CD4-positive, alpha-beta T cell (primary cell): ENCODE measurements at regions not wholly inside any gene's neighbourhood (a gene's known extent, or its start where the extent isn't known, plus 50 kb on each side); places are given as distances from the start of the nearest gene placed in this dataset.

ENCODE experiments used
- ATAC-seq: fragments of 200-7000 bp; cut with Tn5 transposase; one replicate; pipeline ENCODE4 v1.10.0; 2022; ENCODE audit warnings: mild to moderate bottlenecking; ENCODE audit not compliant: poor library complexity
- CTCF ChIA-PET: fragments of 350-600 bp; sonication (Branson Sonifier 250); formaldehyde crosslinking; loops from one replicate; lab custom pipeline; 2021; ENCODE audit warnings: antibody characterized with exemption, inconsistent platforms; lab: Charles Lee
- POLR2A ChIA-PET: fragments of 350-600 bp; sonication (Branson Sonifier 250); formaldehyde crosslinking; loops from one replicate; lab custom pipeline; 2021; ENCODE audit warnings: antibody characterized with exemption, inconsistent platforms; lab: Charles Lee
- DNase-seq, 14 experiments: peaks; one replicate each; pipeline ENCODE4 v3.0.0-alpha.2; 2013 to 2020; ENCODE audit warnings: mixed read lengths in 2 of 14
- H3K27ac ChIP-seq, 2 donors: one replicate each; pipeline versions ENCODE4 v1.5.1 to v1.7.0; 2013; ENCODE audit warnings: low read length in 2 of 2, low read depth in 1 of 2, mild to moderate bottlenecking in 1 of 2
- H3K27me3 ChIP-seq, 2 experiments: 1 replicate in 1 of 2; 2 replicates in 1 of 2; pipeline versions ENCODE4 v1.6.1 to v1.7.0; 2013; ENCODE audit warnings: low read length in 2 of 2, control low read depth in 1 of 2, mild to moderate bottlenecking in 1 of 2, moderate library complexity in 1 of 2; ENCODE audit not compliant: insufficient read depth in 2 of 2, control insufficient read depth in 1 of 2
- H3K36me3 ChIP-seq: one replicate; pipeline ENCODE4 v1.6.1; 2013; ENCODE audit warnings: low read length, control low read depth; ENCODE audit not compliant: insufficient read depth
- H3K4me1 ChIP-seq: one replicate; pipeline ENCODE4 v1.6.1; 2013; ENCODE audit warnings: low read length, control low read depth; ENCODE audit not compliant: insufficient read depth
- H3K4me3 ChIP-seq: one replicate; pipeline ENCODE4 v1.5.1; 2013; ENCODE audit warnings: mild to moderate bottlenecking, low read length, moderate library complexity
- H3K9me3 ChIP-seq, 2 experiments: 1 replicate in 1 of 2; 2 replicates in 1 of 2; pipeline versions ENCODE4 v1.6.1 to v1.7.0; 2013; ENCODE audit warnings: low read length in 2 of 2, mild to moderate bottlenecking in 2 of 2, control low read depth in 1 of 2, moderate library complexity in 1 of 2; ENCODE audit not compliant: control insufficient read depth in 1 of 2, insufficient read depth in 1 of 2
- H3K27ac Mint-ChIP-seq: one replicate; pipeline ENCODE4 v1.8.0; 2020; ENCODE audit warnings: mixed read lengths
- H3K27me3 Mint-ChIP-seq: one replicate; pipeline ENCODE4 v1.8.0; 2021; ENCODE audit warnings: mixed read lengths
- H3K36me3 Mint-ChIP-seq: one replicate; pipeline ENCODE4 v1.8.0; 2021; ENCODE audit warnings: low read depth, mixed read lengths
- H3K4me1 Mint-ChIP-seq: one replicate; pipeline ENCODE4 v1.8.0; 2021; ENCODE audit warnings: low read depth, mixed read lengths
- H3K4me3 Mint-ChIP-seq: one replicate; pipeline ENCODE4 v1.8.0; 2020; ENCODE audit warnings: mild to moderate bottlenecking, mixed read lengths
- H3K9me3 Mint-ChIP-seq: one replicate; pipeline ENCODE4 v1.8.0; 2020; ENCODE audit warnings: mixed read lengths
- CTCF ChIP-seq: fragments of 200-600 bp; IDR thresholded peaks from one replicate; pipeline ENCODE4 v1.8.0; 2022; ENCODE audit warnings: antibody characterized with exemption, mild to moderate bottlenecking
- intact Hi-C, 2 experiments: fragments of 100-400 bp; cut with DNase I in 1 of 2; cut with micrococcal nuclease in 1 of 2; formaldehyde crosslinking; loops; one replicate each; pipeline versions ENCODE4 v1.15.1 to v1.9.0; 2023 to 2025; cut with DNase I, micrococcal nuclease

GRCh38 chr15:97141360-97141759 lies 810.9 kb downstream of the NR2F2 start:
- H3K27ac Mint-ChIP-seq, result no peak overlapping the region
- H3K27me3 Mint-ChIP-seq, result no peaks in the 10 kb centered on the region
- Histone ChIP-seq H3K27ac (no peak overlapping the region), H3K4me3 (no peak overlapping the region), H3K9me3 (peaks cover 0 to 3% of the 10 kb centered on the region in 2 experiments), H3K4me1 (no peaks in the 10 kb centered on the region), H3K27me3 (no peaks in the 10 kb centered on the region), H3K36me3 (no peaks in the 10 kb centered on the region)
- POLR2A ChIA-PET, result no interaction called here
- H3K9me3 Mint-ChIP-seq, result peaks cover 1% of the 10 kb centered on the region
- intact Hi-C loops, result no loop called here
- no peak for TF ChIP-seq CTCF
- no peak overlapping the region for H3K4me3 Mint-ChIP-seq
- DNase-seq (no peak), ATAC-seq (no peak)
- H3K36me3 Mint-ChIP-seq, result no peaks in the 10 kb centered on the region
- H3K4me1 Mint-ChIP-seq, result no peaks in the 10 kb centered on the region
- CTCF ChIA-PET, result no interaction called here

DNA sequence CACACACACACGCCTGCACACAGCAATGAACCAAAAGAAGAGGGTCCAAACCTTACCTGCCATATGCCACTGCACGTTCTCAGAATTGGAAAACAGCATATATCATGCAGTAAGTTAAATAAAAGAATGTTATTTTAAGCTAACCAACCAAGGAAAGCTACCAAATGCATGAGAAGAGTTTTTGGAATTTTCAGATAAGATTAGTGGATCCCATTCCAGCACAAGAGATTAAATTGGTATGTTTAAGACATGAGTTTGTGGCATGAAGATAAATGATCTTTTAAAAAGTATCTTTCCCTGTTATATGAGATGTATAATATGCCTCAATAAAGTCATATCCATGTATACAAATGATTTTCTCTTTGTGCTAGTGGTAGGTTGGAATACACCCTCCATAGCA lies 811.4 kb downstream of the NR2F2 start:
- POLR2A ChIA-PET, result no interaction called here
- no peak for TF ChIP-seq CTCF
- CTCF ChIA-PET, result no interaction called here
- ATAC-seq, result no peak
- intact Hi-C loops, result no loop called here
- H3K27ac Mint-ChIP-seq, result no peak overlapping the region
- Histone ChIP-seq H3K36me3 (no peaks in the 10 kb centered on the region), H3K27me3 (no peaks in the 10 kb centered on the region), H3K27ac (no peak overlapping the region), H3K4me3 (no peak overlapping the region), H3K9me3 (peaks cover 0 to 4% of the 10 kb centered on the region in 2 experiments), H3K4me1 (no peaks in the 10 kb centered on the region)
- no peak for DNase-seq
- no peaks in the 10 kb centered on the region for H3K4me1 Mint-ChIP-seq
- H3K4me3 Mint-ChIP-seq, result no peak overlapping the region
- no peaks in the 10 kb centered on the region for H3K27me3 Mint-ChIP-seq
- H3K36me3 Mint-ChIP-seq, result no peaks in the 10 kb centered on the region
- H3K9me3 Mint-ChIP-seq, result peaks cover 1% of the 10 kb centered on the region

DNA sequence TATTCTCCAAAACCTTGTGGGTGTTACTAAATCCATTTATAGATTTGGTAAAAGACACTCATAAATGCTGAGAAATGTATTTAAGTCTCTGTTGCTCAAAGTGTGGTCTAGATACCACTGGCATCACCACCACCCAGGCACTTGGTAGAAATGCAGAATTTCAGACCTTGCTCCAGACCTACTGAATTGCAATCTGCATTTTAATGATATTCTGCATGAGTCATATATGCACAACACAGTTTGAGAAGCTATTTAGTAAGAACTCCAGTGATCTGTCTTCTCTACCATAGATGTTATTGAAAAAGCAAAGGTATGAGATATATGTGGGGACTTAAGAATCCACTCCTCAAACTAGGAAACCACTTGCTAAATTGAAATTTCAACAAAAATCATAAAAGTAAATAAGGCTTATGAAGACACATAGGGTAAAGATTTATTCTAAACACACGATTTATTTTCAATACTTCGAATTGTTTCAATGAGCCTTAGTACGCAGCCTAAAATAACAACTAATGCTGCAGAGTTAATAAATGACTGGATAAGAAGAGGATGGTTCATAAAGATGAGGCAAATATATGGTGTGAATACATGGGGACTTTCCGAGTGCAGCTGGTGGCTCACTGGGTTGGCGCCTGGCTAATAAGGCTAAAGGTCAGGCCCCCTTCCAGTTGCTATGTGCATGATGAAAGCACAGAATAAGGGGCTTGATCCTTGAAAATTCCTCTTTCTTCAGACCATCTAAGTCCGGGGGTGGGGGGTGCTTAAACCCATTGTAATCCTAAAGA lies 813.3 kb downstream of the NR2F2 start:
- H3K27ac Mint-ChIP-seq, result no peak overlapping the region
- no peaks in the 10 kb centered on the region for H3K4me1 Mint-ChIP-seq
- CTCF ChIA-PET, result no interaction called here

More for the DNA sequence above, 813.3 kb downstream of the NR2F2 start:
- TF ChIP-seq CTCF, result no peak
- Mint-ChIP-seq H3K27me3 (no peaks in the 10 kb centered on the region), H3K4me3 (no peak overlapping the region), H3K9me3 (peaks cover 1% of the 10 kb centered on the region), H3K36me3 (no peaks in the 10 kb centered on the region)
- intact Hi-C loops, result no loop called here
- Histone ChIP-seq H3K9me3 (peaks cover 0 to 9% of the 10 kb centered on the region in 2 experiments), H3K27me3 (no peaks in the 10 kb centered on the region), H3K36me3 (no peaks in the 10 kb centered on the region), H3K4me3 (no peak overlapping the region), H3K27ac (no peak overlapping the region), H3K4me1 (no peaks in the 10 kb centered on the region)
- POLR2A ChIA-PET, result no interaction called here
- DNase-seq (no peak), ATAC-seq (no peak)
